Body of pancreas (tissue), 4 donors: ENCODE measurements at regions not wholly inside any gene's neighbourhood (a gene's known extent, or its start where the extent isn't known, plus 50 kb on each side); places are given as distances from the start of the nearest gene placed in this dataset.
"Not testable (repeated sequence)": the region's sequence is repeated elsewhere in the genome, so short reads cannot be mapped to it uniquely, and the experiment has no call there.

Experiments
- POLR2A ChIP-seq, 3 donors: fragments of 450-650 bp; IDR thresholded peaks; one replicate each; pipeline ENCODE4 v1.6.1; 2016; ENCODE audit warnings: antibody characterized with exemption in 3 of 3, mild to moderate bottlenecking in 2 of 3
- TF ChIP-seq, protein P1 (sequence below), 7 experiments: fragments of 450-650 bp in 4 of 7; fragments of 200-600 bp in 3 of 7; sonication (generic) in 3 of 7; IDR thresholded peaks; one replicate each; pipeline ENCODE4 v1.5.1; 2016 to 2019; ENCODE audit warnings: antibody characterized with exemption in 7 of 7

DNA sequence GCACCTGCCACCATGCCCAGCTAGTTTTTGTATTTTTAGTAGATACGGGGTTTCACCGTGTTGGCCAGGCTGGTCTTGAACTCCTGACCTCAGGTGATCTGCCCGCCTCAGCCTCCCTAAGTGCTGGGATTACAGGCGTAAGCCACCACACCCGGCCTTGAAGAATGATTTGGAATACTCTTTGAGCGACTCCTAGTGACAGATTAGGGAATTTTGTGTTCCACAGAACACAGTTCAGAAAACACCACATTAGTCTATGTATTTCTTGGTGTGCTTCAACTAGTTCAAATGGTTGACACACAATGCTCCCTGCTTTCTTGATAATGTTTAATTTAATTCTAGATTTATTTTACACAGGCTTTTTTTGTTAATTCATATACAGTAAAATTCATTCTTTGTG is 67.2 kb downstream of the ID4 start:
- TF ChIP-seq, protein P1, sequence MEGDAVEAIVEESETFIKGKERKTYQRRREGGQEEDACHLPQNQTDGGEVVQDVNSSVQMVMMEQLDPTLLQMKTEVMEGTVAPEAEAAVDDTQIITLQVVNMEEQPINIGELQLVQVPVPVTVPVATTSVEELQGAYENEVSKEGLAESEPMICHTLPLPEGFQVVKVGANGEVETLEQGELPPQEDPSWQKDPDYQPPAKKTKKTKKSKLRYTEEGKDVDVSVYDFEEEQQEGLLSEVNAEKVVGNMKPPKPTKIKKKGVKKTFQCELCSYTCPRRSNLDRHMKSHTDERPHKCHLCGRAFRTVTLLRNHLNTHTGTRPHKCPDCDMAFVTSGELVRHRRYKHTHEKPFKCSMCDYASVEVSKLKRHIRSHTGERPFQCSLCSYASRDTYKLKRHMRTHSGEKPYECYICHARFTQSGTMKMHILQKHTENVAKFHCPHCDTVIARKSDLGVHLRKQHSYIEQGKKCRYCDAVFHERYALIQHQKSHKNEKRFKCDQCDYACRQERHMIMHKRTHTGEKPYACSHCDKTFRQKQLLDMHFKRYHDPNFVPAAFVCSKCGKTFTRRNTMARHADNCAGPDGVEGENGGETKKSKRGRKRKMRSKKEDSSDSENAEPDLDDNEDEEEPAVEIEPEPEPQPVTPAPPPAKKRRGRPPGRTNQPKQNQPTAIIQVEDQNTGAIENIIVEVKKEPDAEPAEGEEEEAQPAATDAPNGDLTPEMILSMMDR (IDR thresholded peaks at IDR 0.05) = peak in 1 of 7 experiments; percentile 8
- not testable (repeated sequence) for TF ChIP-seq POLR2A (IDR thresholded peaks at IDR 0.05)
